IMR-90 (cell line): ENCODE measurements at regions not wholly inside any gene's neighbourhood (a gene's known extent, or its start where the extent isn't known, plus 50 kb on each side); places are given as distances from the start of the nearest gene placed in this dataset.

Source experiments
- BHLHE40 ChIP-seq: fragments of 150-350 bp; IDR thresholded peaks from 2 replicates; pipeline ENCODE4 v1.6.1; 2016; ENCODE audit warnings: mild to moderate bottlenecking, low read depth, low read length
- MXI1 ChIP-seq: IDR thresholded peaks from 2 replicates; pipeline ENCODE4 v1.6.1; 2012; ENCODE audit warnings: low read depth, mild to moderate bottlenecking, low read length, moderate library complexity, borderline replicate concordance
- NFE2L2 ChIP-seq: fragments of 150-350 bp; IDR thresholded peaks from 2 replicates; pipeline ENCODE4 v1.6.1; 2016; ENCODE audit warnings: low read depth, mild to moderate bottlenecking, low read length
- POLR2A ChIP-seq: IDR thresholded peaks from 2 replicates; pipeline ENCODE4 v1.6.1; 2012; ENCODE audit warnings: mild to moderate bottlenecking, low read depth, low read length
- RFX5 ChIP-seq: IDR thresholded peaks from 2 replicates; pipeline ENCODE4 v1.8.0; 2012; ENCODE audit warnings: low read depth, mild to moderate bottlenecking, low read length, moderate library complexity
- TF ChIP-seq, protein P1 (sequence below): conservative IDR thresholded peaks from 2 replicates; pipeline ENCODE4 v1.5.1; 2012; ENCODE audit warnings: mild to moderate bottlenecking, low read depth, low read length, improper control_type of control experiment
- TF ChIP-seq, protein P2 (sequence below): fragments of 150-350 bp; IDR thresholded peaks from 2 replicates; pipeline ENCODE4 v1.6.1; 2017; ENCODE audit warnings: mild to moderate bottlenecking, antibody characterized with exemption, low read length, low read depth

DNA sequence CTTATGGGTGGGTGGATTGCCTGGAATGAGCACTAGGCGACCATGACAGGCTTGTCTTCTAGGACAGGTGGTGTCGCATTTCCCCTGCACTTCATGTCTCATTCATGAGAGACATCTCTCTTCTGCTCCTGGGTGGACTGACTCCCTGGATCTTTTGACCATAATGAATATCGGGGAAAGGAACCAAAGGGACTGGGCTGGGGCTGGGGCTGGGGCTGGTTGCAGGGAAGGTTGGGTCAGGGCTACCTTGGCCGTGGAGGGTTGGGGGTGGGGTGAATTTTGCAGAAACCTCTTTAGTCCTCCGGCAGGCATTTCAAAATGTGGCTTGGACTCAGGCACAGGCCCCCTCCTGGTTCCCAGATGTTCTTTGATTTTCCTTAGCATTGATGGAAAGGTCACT, 319.2 kb downstream of the ZNF716 start:
- no peak for TF ChIP-seq NFE2L2
- TF ChIP-seq, protein P1, sequence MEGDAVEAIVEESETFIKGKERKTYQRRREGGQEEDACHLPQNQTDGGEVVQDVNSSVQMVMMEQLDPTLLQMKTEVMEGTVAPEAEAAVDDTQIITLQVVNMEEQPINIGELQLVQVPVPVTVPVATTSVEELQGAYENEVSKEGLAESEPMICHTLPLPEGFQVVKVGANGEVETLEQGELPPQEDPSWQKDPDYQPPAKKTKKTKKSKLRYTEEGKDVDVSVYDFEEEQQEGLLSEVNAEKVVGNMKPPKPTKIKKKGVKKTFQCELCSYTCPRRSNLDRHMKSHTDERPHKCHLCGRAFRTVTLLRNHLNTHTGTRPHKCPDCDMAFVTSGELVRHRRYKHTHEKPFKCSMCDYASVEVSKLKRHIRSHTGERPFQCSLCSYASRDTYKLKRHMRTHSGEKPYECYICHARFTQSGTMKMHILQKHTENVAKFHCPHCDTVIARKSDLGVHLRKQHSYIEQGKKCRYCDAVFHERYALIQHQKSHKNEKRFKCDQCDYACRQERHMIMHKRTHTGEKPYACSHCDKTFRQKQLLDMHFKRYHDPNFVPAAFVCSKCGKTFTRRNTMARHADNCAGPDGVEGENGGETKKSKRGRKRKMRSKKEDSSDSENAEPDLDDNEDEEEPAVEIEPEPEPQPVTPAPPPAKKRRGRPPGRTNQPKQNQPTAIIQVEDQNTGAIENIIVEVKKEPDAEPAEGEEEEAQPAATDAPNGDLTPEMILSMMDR: no peak
- no peak for TF ChIP-seq POLR2A
- TF ChIP-seq MXI1: no peak
- TF ChIP-seq RFX5: no peak
- no peak for TF ChIP-seq BHLHE40
- TF ChIP-seq, protein P2, sequence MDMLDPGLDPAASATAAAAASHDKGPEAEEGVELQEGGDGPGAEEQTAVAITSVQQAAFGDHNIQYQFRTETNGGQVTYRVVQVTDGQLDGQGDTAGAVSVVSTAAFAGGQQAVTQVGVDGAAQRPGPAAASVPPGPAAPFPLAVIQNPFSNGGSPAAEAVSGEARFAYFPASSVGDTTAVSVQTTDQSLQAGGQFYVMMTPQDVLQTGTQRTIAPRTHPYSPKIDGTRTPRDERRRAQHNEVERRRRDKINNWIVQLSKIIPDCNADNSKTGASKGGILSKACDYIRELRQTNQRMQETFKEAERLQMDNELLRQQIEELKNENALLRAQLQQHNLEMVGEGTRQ: no peak
